H54 (cell line): ENCODE measurements at regions not wholly inside any gene's neighbourhood (a gene's known extent, or its start where the extent isn't known, plus 50 kb on each side); places are given as distances from the start of the nearest gene placed in this dataset.
"Not testable (repeated sequence)": the region's sequence is repeated elsewhere in the genome, so short reads cannot be mapped to it uniquely, and the experiment has no call there.

ENCODE experiments used
- DNase-seq: peaks from one replicate; pipeline ENCODE4 v3.0.0; 2011; ENCODE audit warnings: low spot score, mixed read lengths; ENCODE audit not compliant: insufficient read length
- FAIRE-seq: peaks from 3 replicates; lab custom pipeline; 2011; peaks lifted over from hg19 to GRCh38; lab: Jason Lieb, UNC
- POLR2A ChIP-seq: IDR thresholded peaks from 2 replicates; pipeline ENCODE4 v1.6.1; 2011; ENCODE audit warnings: low read depth, mild to moderate bottlenecking, low read length

GRCh38 chr2:183455056-183455455 lies 330.8 kb downstream of the NUP35 start:
- DNase-seq (no peak), FAIRE-seq (no peak)
- TF ChIP-seq POLR2A = no peak

- no peak for TF ChIP-seq POLR2A
- FAIRE-seq = no peak
- DNase-seq = no peak
Measured at GRCh38 chr2:183456177-183456576, 331.9 kb downstream of the NUP35 start.

GRCh38 chr2:183458460-183458859 lies 334.2 kb downstream of the NUP35 start:
- no peak for FAIRE-seq
- no peak for TF ChIP-seq POLR2A

GRCh38 chr2:183459466-183459865 lies 335.2 kb downstream of the NUP35 start:
- DNase-seq = no peak
- TF ChIP-seq POLR2A = no peak
- FAIRE-seq = no peak

More at GRCh38 chr2:183458460-183458859, 334.2 kb downstream of the NUP35 start:
- no peak for DNase-seq

GRCh38 chr2:183463821-183464220 lies 339.6 kb downstream of the NUP35 start:
- TF ChIP-seq POLR2A = no peak
- DNase-seq (no peak), FAIRE-seq (no peak)

GRCh38 chr2:183465048-183465447 lies 340.8 kb downstream of the NUP35 start:
- no peak for TF ChIP-seq POLR2A
- DNase-seq (no peak), FAIRE-seq (no peak)

- DNase-seq (no peak), FAIRE-seq (no peak)
- TF ChIP-seq POLR2A = no peak
Measured at GRCh38 chr2:183474912-183475695, 350.9 kb downstream of the NUP35 start.

GRCh38 chr2:183476490-183476889 lies 352.2 kb downstream of the NUP35 start:
- TF ChIP-seq POLR2A = no peak
- DNase-seq (no peak), FAIRE-seq (no peak)

- DNase-seq = no peak
- no peak for FAIRE-seq
- no peak for TF ChIP-seq POLR2A
Measured at GRCh38 chr2:183477296-183477695, 353.1 kb downstream of the NUP35 start.

- FAIRE-seq, DNase-seq: not testable (repeated sequence)
Measured at GRCh38 chr2:183478941-183479595, 354.8 kb downstream of the NUP35 start.

- no peak for DNase-seq
- no peak for TF ChIP-seq POLR2A
- FAIRE-seq = no peak
Measured at GRCh38 chr2:183487326-183487725, 363.1 kb downstream of the NUP35 start.

GRCh38 chr2:183488421-183488820 lies 364.2 kb downstream of the NUP35 start:
- FAIRE-seq (no peak), DNase-seq (no peak)
- no peak for TF ChIP-seq POLR2A

- TF ChIP-seq POLR2A = no peak
- FAIRE-seq (no peak), DNase-seq (no peak)
Measured at GRCh38 chr2:183490489-183490888, 366.2 kb downstream of the NUP35 start.

- DNase-seq = no peak
- peak; percentile 60 for FAIRE-seq
- no peak for TF ChIP-seq POLR2A
Measured at GRCh38 chr2:183490914-183491313, 366.7 kb downstream of the NUP35 start.

- TF ChIP-seq POLR2A = no peak
- DNase-seq = no peak
Measured at GRCh38 chr2:183493040-183493439, 368.8 kb downstream of the NUP35 start.

GRCh38 chr2:183495079-183495478 lies 370.8 kb downstream of the NUP35 start:
- FAIRE-seq = no peak
- TF ChIP-seq POLR2A = no peak
- no peak for DNase-seq

More at GRCh38 chr2:183493040-183493439, 368.8 kb downstream of the NUP35 start:
- FAIRE-seq = no peak
